HEK293 (cell line): ENCODE measurements at regions not wholly inside any gene's neighbourhood (a gene's known extent, or its start where the extent isn't known, plus 50 kb on each side); places are given as distances from the start of the nearest gene placed in this dataset.

Source experiments
- CTCF ChIA-PET: fragments of 350-600 bp; formaldehyde crosslinking; extraction: SDS; loops from one replicate; lab custom pipeline; 2021; ENCODE audit warnings: antibody characterized with exemption; lab: Yijun Ruan, JAX
- POLR2A ChIA-PET: fragments of 300-600 bp; formaldehyde crosslinking; extraction: SDS; loops from one replicate; lab custom pipeline; 2020; ENCODE audit warnings: antibody characterized with exemption, inconsistent platforms; lab: Yijun Ruan, JAX
- H3K27ac ChIP-seq: fragments of 200-500 bp; sonication (Bioruptor generic); 2 replicates; pipeline ENCODE4 v1.5.1; 2014; ENCODE audit warnings: low read depth, low read length, control low read depth, inconsistent platforms; ENCODE audit errors: extremely low read depth
- H3K36me3 ChIP-seq, 2 experiments: fragments of 200-500 bp in 1 of 2; sonication (Bioruptor generic) in 1 of 2; 1 replicate in 1 of 2; 2 replicates in 1 of 2; pipeline ENCODE4 v1.5.1; 2014 to 2017; ENCODE audit warnings: inconsistent platforms in 2 of 2, low read length in 2 of 2; ENCODE audit not compliant: control insufficient read depth in 2 of 2, insufficient read depth in 1 of 2
- H3K4me1 ChIP-seq: fragments of 200-500 bp; sonication (Bioruptor generic); 2 replicates; pipeline ENCODE4 v1.5.1; 2014; ENCODE audit warnings: mild to moderate bottlenecking, low read length, inconsistent platforms; ENCODE audit not compliant: control insufficient read depth, insufficient read depth
- H3K4me3 ChIP-seq: 2 replicates; pipeline ENCODE4 v1.5.1; 2011; ENCODE audit warnings: low read depth, mild to moderate bottlenecking, control low read depth, low read length, moderate library complexity
- H3K9me3 ChIP-seq: fragments of 200-500 bp; sonication (Bioruptor generic); 2 replicates; pipeline ENCODE4 v1.5.1; 2014; ENCODE audit warnings: low read depth, low read length, inconsistent platforms; ENCODE audit not compliant: control insufficient read depth, insufficient read depth
- HOXA7 ChIP-seq: sonication (generic); formaldehyde crosslinking; IDR thresholded peaks from 2 replicates; pipeline ENCODE4 v1.8.1; 2022; ENCODE audit warnings: missing genetic modification reagents, borderline replicate concordance
- HOXC10 ChIP-seq: sonication (generic); formaldehyde crosslinking; IDR thresholded peaks from 2 replicates; pipeline ENCODE4 v1.8.1; 2023; ENCODE audit warnings: mild to moderate bottlenecking, missing genetic modification reagents
- KLF8 ChIP-seq: fragments of 450-650 bp; formaldehyde crosslinking; IDR thresholded peaks from 2 replicates; pipeline ENCODE4 v1.5.1; 2016; ENCODE audit warnings: missing biosample characterization, missing genetic modification characterization
- TRIM28 ChIP-seq: IDR thresholded peaks from 2 replicates; pipeline ENCODE4 v1.6.1; 2011; ENCODE audit warnings: low read length, control low read depth, borderline replicate concordance
- ZBTB20 ChIP-seq: fragments of 450-650 bp; formaldehyde crosslinking; IDR thresholded peaks from 2 replicates; pipeline ENCODE4 v1.5.1; 2016; ENCODE audit warnings: missing biosample characterization, missing genetic modification characterization
- ZBTB48 ChIP-seq: fragments of 450-650 bp; formaldehyde crosslinking; IDR thresholded peaks from 2 replicates; pipeline ENCODE4 v1.5.1; 2016; ENCODE audit warnings: missing biosample characterization, missing genetic modification characterization
- ZEB2 ChIP-seq: fragments of 450-650 bp; formaldehyde crosslinking; IDR thresholded peaks from 2 replicates; pipeline ENCODE4 v1.5.1; 2016; ENCODE audit warnings: missing biosample characterization, missing genetic modification characterization
- ZNF174 ChIP-seq: fragments of 450-650 bp; formaldehyde crosslinking; IDR thresholded peaks from 2 replicates; pipeline ENCODE4 v1.5.0; 2017; ENCODE audit warnings: missing biosample characterization, mild to moderate bottlenecking, missing genetic modification characterization
- ZNF2 ChIP-seq: fragments of 450-650 bp; formaldehyde crosslinking; IDR thresholded peaks from 2 replicates; pipeline ENCODE4 v1.5.1; 2016; ENCODE audit warnings: missing biosample characterization, missing genetic modification characterization
- ZNF292 ChIP-seq: fragments of 450-650 bp; formaldehyde crosslinking; IDR thresholded peaks from 2 replicates; pipeline ENCODE4 v1.5.1; 2016; ENCODE audit warnings: low read depth, missing biosample characterization, missing genetic modification characterization, borderline replicate concordance
- ZNF350 ChIP-seq: fragments of 450-650 bp; formaldehyde crosslinking; IDR thresholded peaks from 2 replicates; pipeline ENCODE4 v1.5.0; 2017; ENCODE audit warnings: missing biosample characterization, mild to moderate bottlenecking, missing genetic modification characterization
- ZNF354C ChIP-seq: fragments of 450-650 bp; formaldehyde crosslinking; IDR thresholded peaks from 2 replicates; pipeline ENCODE4 v1.5.1; 2016; ENCODE audit warnings: missing biosample characterization, missing genetic modification characterization, low read depth, borderline replicate concordance
- ZNF37A ChIP-seq: fragments of 450-650 bp; IDR thresholded peaks from 2 replicates; pipeline ENCODE4 v1.5.1; 2018; ENCODE audit warnings: missing biosample characterization, missing genetic modification characterization
- ZNF473 ChIP-seq: fragments of 450-650 bp; formaldehyde crosslinking; IDR thresholded peaks from 2 replicates; pipeline ENCODE4 v1.5.1; 2017; ENCODE audit warnings: missing biosample characterization, missing genetic modification characterization
- ZNF558 ChIP-seq: fragments of 450-650 bp; formaldehyde crosslinking; IDR thresholded peaks from 2 replicates; pipeline ENCODE4 v1.5.1; 2016; ENCODE audit warnings: missing biosample characterization, missing genetic modification characterization
- ZNF621 ChIP-seq: fragments of 450-650 bp; formaldehyde crosslinking; IDR thresholded peaks from 2 replicates; pipeline ENCODE4 v1.5.1; 2017; ENCODE audit warnings: missing biosample characterization, missing genetic modification characterization
- ZNF623 ChIP-seq: fragments of 450-650 bp; formaldehyde crosslinking; IDR thresholded peaks from 2 replicates; pipeline ENCODE4 v1.5.1; 2016; ENCODE audit warnings: missing biosample characterization, missing genetic modification characterization
- ZNF768 ChIP-seq: fragments of 450-650 bp; formaldehyde crosslinking; IDR thresholded peaks from 2 replicates; pipeline ENCODE4 v1.5.1; 2018; ENCODE audit warnings: missing biosample characterization, mild to moderate bottlenecking, missing genetic modification characterization
- ZNF777 ChIP-seq: fragments of 450-650 bp; formaldehyde crosslinking; IDR thresholded peaks from 2 replicates; pipeline ENCODE4 v1.5.1; 2017; ENCODE audit warnings: missing biosample characterization, missing genetic modification characterization, borderline replicate concordance
- ZSCAN30 ChIP-seq: fragments of 450-650 bp; IDR thresholded peaks from 2 replicates; pipeline ENCODE4 v1.5.1; 2018; ENCODE audit warnings: missing biosample characterization, mild to moderate bottlenecking, missing genetic modification characterization, moderate library complexity
- TF ChIP-seq, protein P1 (sequence below): fragments of 450-650 bp; formaldehyde crosslinking; IDR thresholded peaks from 2 replicates; pipeline ENCODE4 v1.5.1; 2016; ENCODE audit warnings: missing biosample characterization, missing genetic modification characterization, borderline replicate concordance
- TF ChIP-seq, protein P2 (sequence below): fragments of 450-650 bp; formaldehyde crosslinking; IDR thresholded peaks from 2 replicates; pipeline ENCODE4 v1.5.1; 2017; ENCODE audit warnings: missing biosample characterization, missing genetic modification characterization
- TF ChIP-seq, protein P3 (sequence below): fragments of 450-650 bp; formaldehyde crosslinking; IDR thresholded peaks from 2 replicates; pipeline ENCODE4 v1.5.1; 2016; ENCODE audit warnings: missing biosample characterization, missing genetic modification characterization, low read depth
- TF ChIP-seq, protein P4 (sequence below): sonication (generic); formaldehyde crosslinking; IDR thresholded peaks from 2 replicates; pipeline ENCODE4 v1.8.1; 2022; ENCODE audit warnings: mild to moderate bottlenecking, moderate library complexity, missing genetic modification reagents
- TF ChIP-seq, protein P5 (sequence below): fragments of 450-650 bp; formaldehyde crosslinking; IDR thresholded peaks from 2 replicates; pipeline ENCODE4 v1.5.1; 2016; ENCODE audit warnings: missing biosample characterization, missing genetic modification characterization

DNA sequence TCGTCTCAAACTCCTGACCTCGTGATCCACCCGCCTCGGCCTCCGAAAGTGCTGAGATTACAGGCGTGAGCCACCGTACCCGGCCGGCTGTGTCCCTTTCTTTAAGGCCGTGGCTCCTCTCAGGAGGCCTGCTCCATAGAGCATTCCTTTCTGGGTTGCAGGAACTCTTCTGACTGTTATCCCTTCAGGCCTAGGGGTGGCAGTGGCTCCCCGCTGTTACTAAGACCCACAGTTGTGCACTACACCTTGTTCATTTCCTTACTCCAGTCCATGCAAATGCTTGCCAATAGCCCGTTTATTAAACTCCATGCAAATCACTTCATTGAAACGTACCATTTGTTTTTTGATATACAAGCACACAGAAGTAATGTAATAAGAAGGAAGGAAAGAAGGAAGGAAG lies 234.7 kb downstream of the BCAT1 start:
- ChIA-PET POLR2A (no interaction called here), CTCF (no interaction called here)
- no peak overlapping the region for H3K4me3 ChIP-seq
- no peak overlapping the region for H3K27ac ChIP-seq
- no peak for TF ChIP-seq ZNF292
- TF ChIP-seq ZNF777 (tag by site-specific recombination): no peak
- TF ChIP-seq KLF8: no peak
- no peak for TF ChIP-seq ZBTB48 (tag by site-specific recombination)
- TF ChIP-seq ZNF768: no peak
- TF ChIP-seq, protein P1, sequence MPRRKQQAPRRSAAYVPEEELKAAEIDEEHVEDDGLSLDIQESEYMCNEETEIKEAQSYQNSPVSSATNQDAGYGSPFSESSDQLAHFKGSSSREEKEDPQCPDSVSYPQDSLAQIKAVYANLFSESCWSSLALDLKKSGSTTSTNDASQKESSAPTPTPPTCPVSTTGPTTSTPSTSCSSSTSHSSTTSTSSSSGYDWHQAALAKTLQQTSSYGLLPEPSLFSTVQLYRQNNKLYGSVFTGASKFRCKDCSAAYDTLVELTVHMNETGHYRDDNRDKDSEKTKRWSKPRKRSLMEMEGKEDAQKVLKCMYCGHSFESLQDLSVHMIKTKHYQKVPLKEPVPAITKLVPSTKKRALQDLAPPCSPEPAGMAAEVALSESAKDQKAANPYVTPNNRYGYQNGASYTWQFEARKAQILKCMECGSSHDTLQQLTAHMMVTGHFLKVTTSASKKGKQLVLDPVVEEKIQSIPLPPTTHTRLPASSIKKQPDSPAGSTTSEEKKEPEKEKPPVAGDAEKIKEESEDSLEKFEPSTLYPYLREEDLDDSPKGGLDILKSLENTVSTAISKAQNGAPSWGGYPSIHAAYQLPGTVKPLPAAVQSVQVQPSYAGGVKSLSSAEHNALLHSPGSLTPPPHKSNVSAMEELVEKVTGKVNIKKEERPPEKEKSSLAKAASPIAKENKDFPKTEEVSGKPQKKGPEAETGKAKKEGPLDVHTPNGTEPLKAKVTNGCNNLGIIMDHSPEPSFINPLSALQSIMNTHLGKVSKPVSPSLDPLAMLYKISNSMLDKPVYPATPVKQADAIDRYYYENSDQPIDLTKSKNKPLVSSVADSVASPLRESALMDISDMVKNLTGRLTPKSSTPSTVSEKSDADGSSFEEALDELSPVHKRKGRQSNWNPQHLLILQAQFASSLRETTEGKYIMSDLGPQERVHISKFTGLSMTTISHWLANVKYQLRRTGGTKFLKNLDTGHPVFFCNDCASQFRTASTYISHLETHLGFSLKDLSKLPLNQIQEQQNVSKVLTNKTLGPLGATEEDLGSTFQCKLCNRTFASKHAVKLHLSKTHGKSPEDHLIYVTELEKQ (tag by site-specific recombination): no peak
- no peak for TF ChIP-seq ZNF350 (tag by site-specific recombination)
- no peak for TF ChIP-seq ZNF354C (tag by site-specific recombination)
- no peak for TF ChIP-seq ZNF2
- TF ChIP-seq ZBTB20 (tag by site-specific recombination): no peak
- TF ChIP-seq ZNF623: no peak
- no peak for TF ChIP-seq ZEB2 (tag by site-specific recombination)
- TF ChIP-seq, protein P2, sequence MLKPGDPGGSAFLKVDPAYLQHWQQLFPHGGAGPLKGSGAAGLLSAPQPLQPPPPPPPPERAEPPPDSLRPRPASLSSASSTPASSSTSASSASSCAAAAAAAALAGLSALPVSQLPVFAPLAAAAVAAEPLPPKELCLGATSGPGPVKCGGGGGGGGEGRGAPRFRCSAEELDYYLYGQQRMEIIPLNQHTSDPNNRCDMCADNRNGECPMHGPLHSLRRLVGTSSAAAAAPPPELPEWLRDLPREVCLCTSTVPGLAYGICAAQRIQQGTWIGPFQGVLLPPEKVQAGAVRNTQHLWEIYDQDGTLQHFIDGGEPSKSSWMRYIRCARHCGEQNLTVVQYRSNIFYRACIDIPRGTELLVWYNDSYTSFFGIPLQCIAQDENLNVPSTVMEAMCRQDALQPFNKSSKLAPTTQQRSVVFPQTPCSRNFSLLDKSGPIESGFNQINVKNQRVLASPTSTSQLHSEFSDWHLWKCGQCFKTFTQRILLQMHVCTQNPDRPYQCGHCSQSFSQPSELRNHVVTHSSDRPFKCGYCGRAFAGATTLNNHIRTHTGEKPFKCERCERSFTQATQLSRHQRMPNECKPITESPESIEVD (tag by site-specific recombination): no peak
- TF ChIP-seq, protein P3, sequence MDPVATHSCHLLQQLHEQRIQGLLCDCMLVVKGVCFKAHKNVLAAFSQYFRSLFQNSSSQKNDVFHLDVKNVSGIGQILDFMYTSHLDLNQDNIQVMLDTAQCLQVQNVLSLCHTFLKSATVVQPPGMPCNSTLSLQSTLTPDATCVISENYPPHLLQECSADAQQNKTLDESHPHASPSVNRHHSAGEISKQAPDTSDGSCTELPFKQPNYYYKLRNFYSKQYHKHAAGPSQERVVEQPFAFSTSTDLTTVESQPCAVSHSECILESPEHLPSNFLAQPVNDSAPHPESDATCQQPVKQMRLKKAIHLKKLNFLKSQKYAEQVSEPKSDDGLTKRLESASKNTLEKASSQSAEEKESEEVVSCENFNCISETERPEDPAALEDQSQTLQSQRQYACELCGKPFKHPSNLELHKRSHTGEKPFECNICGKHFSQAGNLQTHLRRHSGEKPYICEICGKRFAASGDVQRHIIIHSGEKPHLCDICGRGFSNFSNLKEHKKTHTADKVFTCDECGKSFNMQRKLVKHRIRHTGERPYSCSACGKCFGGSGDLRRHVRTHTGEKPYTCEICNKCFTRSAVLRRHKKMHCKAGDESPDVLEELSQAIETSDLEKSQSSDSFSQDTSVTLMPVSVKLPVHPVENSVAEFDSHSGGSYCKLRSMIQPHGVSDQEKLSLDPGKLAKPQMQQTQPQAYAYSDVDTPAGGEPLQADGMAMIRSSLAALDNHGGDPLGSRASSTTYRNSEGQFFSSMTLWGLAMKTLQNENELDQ: no peak
- no peak for TF ChIP-seq ZNF558 (tag by site-specific recombination)
- no peak for TF ChIP-seq HOXC10
- TF ChIP-seq TRIM28: no peak
- TF ChIP-seq ZNF37A (tag by site-specific recombination): no peak
- no peaks in the 10 kb centered on the region for H3K36me3 ChIP-seq
- no peaks in the 10 kb centered on the region for H3K4me1 ChIP-seq
- H3K9me3 ChIP-seq: no peaks in the 10 kb centered on the region

DNA sequence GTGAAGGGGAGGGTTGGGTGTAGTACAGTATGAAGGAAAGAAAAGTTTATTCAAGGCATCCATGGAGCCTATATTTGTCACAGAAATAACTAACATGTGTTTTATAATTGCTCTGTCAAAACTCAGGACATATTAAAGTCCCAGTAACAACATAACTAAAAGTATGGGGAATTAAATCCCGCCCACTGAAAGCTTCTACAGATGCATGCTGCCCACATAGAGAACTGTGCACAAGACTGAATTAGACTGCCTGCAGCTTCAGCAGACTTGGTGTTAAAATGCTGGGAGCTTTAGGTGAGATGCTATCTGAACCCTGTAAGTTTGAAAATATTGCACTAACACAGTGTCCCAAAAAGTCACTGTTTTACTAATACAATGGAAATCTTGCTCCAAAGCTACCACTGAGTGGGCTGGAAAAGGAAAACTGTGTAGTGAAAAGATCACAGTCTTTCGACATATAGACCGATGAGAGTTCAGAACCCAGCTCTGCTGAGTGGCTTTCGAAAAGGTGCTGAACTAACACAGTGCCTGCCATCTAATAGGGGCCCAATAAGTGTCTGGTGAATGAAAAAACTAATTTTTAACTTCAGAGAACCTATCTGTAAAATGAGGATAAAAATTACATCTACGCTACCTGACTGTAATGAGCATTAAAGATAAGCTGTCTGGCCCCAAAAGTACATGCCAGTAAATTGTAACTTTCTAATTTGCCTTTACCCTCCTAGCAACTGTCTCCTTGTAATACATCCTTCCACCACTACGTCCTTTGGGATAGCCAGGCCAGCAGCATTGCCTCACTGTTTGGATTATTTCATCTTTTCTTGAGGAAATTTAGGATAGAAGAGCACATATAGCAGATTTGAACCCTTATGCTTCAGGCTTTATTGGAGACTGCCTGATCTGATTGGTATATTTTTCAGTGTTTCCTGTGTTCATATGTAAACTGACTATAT lies 237.6 kb downstream of the BCAT1 start:
- no peaks in the 10 kb centered on the region for H3K36me3 ChIP-seq
- no peak overlapping the region for H3K27ac ChIP-seq
- no peaks in the 10 kb centered on the region for H3K4me1 ChIP-seq
- POLR2A ChIA-PET: no interaction called here
- H3K9me3 ChIP-seq: no peaks in the 10 kb centered on the region
- H3K4me3 ChIP-seq: no peak overlapping the region
- CTCF ChIA-PET: no interaction called here
- TF ChIP-seq ZNF292 (no peak), ZSCAN30 (no peak), HOXA7 (no peak), ZBTB48 (tag by site-specific recombination) (no peak), ZNF174 (tag by site-specific recombination) (no peak), ZNF621 (no peak), ZNF473 (tag by site-specific recombination) (no peak), TRIM28 (no peak)
- TF ChIP-seq, protein P4, sequence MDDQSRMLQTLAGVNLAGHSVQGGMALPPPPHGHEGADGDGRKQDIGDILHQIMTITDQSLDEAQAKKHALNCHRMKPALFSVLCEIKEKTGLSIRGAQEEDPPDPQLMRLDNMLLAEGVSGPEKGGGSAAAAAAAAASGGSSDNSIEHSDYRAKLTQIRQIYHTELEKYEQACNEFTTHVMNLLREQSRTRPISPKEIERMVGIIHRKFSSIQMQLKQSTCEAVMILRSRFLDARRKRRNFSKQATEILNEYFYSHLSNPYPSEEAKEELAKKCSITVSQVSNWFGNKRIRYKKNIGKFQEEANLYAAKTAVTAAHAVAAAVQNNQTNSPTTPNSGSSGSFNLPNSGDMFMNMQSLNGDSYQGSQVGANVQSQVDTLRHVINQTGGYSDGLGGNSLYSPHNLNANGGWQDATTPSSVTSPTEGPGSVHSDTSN (CRISPR knock-in tag): no peak
- TF ChIP-seq, protein P5, sequence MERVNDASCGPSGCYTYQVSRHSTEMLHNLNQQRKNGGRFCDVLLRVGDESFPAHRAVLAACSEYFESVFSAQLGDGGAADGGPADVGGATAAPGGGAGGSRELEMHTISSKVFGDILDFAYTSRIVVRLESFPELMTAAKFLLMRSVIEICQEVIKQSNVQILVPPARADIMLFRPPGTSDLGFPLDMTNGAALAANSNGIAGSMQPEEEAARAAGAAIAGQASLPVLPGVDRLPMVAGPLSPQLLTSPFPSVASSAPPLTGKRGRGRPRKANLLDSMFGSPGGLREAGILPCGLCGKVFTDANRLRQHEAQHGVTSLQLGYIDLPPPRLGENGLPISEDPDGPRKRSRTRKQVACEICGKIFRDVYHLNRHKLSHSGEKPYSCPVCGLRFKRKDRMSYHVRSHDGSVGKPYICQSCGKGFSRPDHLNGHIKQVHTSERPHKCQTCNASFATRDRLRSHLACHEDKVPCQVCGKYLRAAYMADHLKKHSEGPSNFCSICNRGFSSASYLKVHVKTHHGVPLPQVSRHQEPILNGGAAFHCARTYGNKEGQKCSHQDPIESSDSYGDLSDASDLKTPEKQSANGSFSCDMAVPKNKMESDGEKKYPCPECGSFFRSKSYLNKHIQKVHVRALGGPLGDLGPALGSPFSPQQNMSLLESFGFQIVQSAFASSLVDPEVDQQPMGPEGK (tag by site-specific recombination): no peak
